Body of pancreas (tissue), 4 donors: ENCODE measurements at regions not wholly inside any gene's neighbourhood (a gene's known extent, or its start where the extent isn't known, plus 50 kb on each side); places are given as distances from the start of the nearest gene placed in this dataset.
"Not testable (repeated sequence)": the region's sequence is repeated elsewhere in the genome, so short reads cannot be mapped to it uniquely, and the experiment has no call there.

Experiments
- ATAC-seq: fragments of 150-250 bp; one replicate; pipeline ENCODE4 v1.9.1; 2016
- DNase-seq, 4 donors: peaks; one replicate each; pipeline ENCODE4 v3.0.0-alpha.2; 2019
- H3K27ac ChIP-seq, 4 donors: fragments of 200-600 bp; sonication (generic); 1 replicate in 3 of 4; 2 replicates in 1 of 4; pipeline versions ENCODE4 v1.5.1 to v1.6.1; 2016 to 2019; ENCODE audit warnings: mild to moderate bottlenecking in 1 of 4, mixed read lengths in 1 of 4, moderate library complexity in 1 of 4
- H3K27me3 ChIP-seq, 2 donors: fragments of 200-600 bp; sonication (generic); one replicate each; pipeline ENCODE4 v1.6.0; 2016; ENCODE audit warnings: mild to moderate bottlenecking in 1 of 2
- H3K36me3 ChIP-seq, 2 donors: fragments of 200-600 bp; sonication (generic); replicated peaks in 1 of 2; 2 replicates each; pipeline ENCODE4 v1.5.1; 2016; ENCODE audit warnings: low read depth in 2 of 2; ENCODE audit not compliant: insufficient read depth in 1 of 2
- H3K4me1 ChIP-seq: fragments of 200-600 bp; sonication (generic); one replicate; pipeline ENCODE4 v1.6.0; 2016
- H3K4me3 ChIP-seq, 2 donors: fragments of 200-600 bp; sonication (generic); 1 replicate in 1 of 2; 2 replicates in 1 of 2; pipeline ENCODE4 v1.5.1; 2016 to 2019
- H3K9me3 ChIP-seq, 3 donors: fragments of 200-600 bp; sonication (generic); 1 replicate in 2 of 3; 2 replicates in 1 of 3; pipeline ENCODE4 v1.5.1; 2016
- CTCF ChIP-seq, 7 experiments: fragments of 450-650 bp in 4 of 7; fragments of 200-600 bp in 3 of 7; sonication (generic) in 3 of 7; IDR thresholded peaks; one replicate each; pipeline ENCODE4 v1.5.1; 2016 to 2019; ENCODE audit warnings: antibody characterized with exemption in 7 of 7
- POLR2A ChIP-seq, 3 donors: fragments of 450-650 bp; IDR thresholded peaks; one replicate each; pipeline ENCODE4 v1.6.1; 2016; ENCODE audit warnings: antibody characterized with exemption in 3 of 3, mild to moderate bottlenecking in 2 of 3
- WGBS, 2 donors: methylation state at CpG; one replicate each; pipeline ENCODE4 v1.1.5; 2017; 5-methylcytosine and 5-hydroxymethylcytosine counted together
- intact Hi-C: fragments of 100-400 bp; cut with DNase I; formaldehyde crosslinking; loops from one replicate; pipeline ENCODE4 v1.15.1; 2023

- no peak overlapping the region for H3K27ac ChIP-seq
- TF ChIP-seq CTCF (IDR thresholded peaks at IDR 0.05) (no peak), POLR2A (IDR thresholded peaks at IDR 0.05) (no peak)
- no peak for DNase-seq
- H3K27me3 ChIP-seq = no peaks in the 10 kb centered on the region
- no peaks in the 10 kb centered on the region for H3K4me1 ChIP-seq
- H3K4me3 ChIP-seq = no peak overlapping the region
- intact Hi-C loops = no loop called here
- H3K9me3 ChIP-seq = no peaks in the 10 kb centered on the region
- 80 to 81% methylated on average over 4 of the region's 4 CpGs for WGBS, 2 donors
- no peak for ATAC-seq
- H3K36me3 ChIP-seq = no peaks in the 10 kb centered on the region
Measured at GRCh38 chr3:177803500-177803899, 606.2 kb upstream of the TBL1XR1 start.

- Histone ChIP-seq H3K9me3 (no peaks in the 10 kb centered on the region), H3K36me3 (no peaks in the 10 kb centered on the region), H3K4me1 (no peaks in the 10 kb centered on the region), H3K27me3 (no peaks in the 10 kb centered on the region), H3K4me3 (no peak overlapping the region), H3K27ac (no peak overlapping the region)
- intact Hi-C loops = no loop called here
- no peak for ATAC-seq
- no peak for DNase-seq
- 14 to 21% methylated on average over 3 of the region's 3 CpGs for WGBS, 2 donors
- TF ChIP-seq POLR2A (IDR thresholded peaks at IDR 0.05) (no peak), CTCF (IDR thresholded peaks at IDR 0.05) (no peak)
Measured at GRCh38 chr3:177804032-177804431, 606.8 kb upstream of the TBL1XR1 start.

- WGBS, 2 donors = 91 to 93% methylated on average over 9 of the region's 9 CpGs
- Histone ChIP-seq H3K27me3 (no peaks in the 10 kb centered on the region), H3K4me3 (no peak overlapping the region), H3K4me1 (no peaks in the 10 kb centered on the region), H3K9me3 (no peaks in the 10 kb centered on the region), H3K36me3 (no peaks in the 10 kb centered on the region), H3K27ac (no peak overlapping the region)
- TF ChIP-seq POLR2A (IDR thresholded peaks at IDR 0.05) = no peak
- no peak for TF ChIP-seq CTCF (IDR thresholded peaks at IDR 0.05)
- ATAC-seq (no peak), DNase-seq (no peak)
- intact Hi-C loops = no loop called here
Measured at GRCh38 chr3:177804646-177805045, 607.4 kb upstream of the TBL1XR1 start.

- Histone ChIP-seq H3K27ac (no peak overlapping the region), H3K9me3 (no peaks in the 10 kb centered on the region), H3K36me3 (no peaks in the 10 kb centered on the region), H3K4me1 (no peaks in the 10 kb centered on the region), H3K27me3 (no peaks in the 10 kb centered on the region), H3K4me3 (no peak overlapping the region)
- intact Hi-C loops = no loop called here
- DNase-seq = no peak
- no peak for ATAC-seq
- 86 to 92% methylated on average over 8 of the region's 8 CpGs for WGBS, 2 donors
- TF ChIP-seq POLR2A (IDR thresholded peaks at IDR 0.05) = no peak
- TF ChIP-seq CTCF (IDR thresholded peaks at IDR 0.05) = no peak
Measured at GRCh38 chr3:177807150-177807875, 610.0 kb upstream of the TBL1XR1 start.

GRCh38 chr3:177808928-177809478 is 611.7 kb upstream of the TBL1XR1 start:
- H3K27me3 ChIP-seq, H3K4me1 ChIP-seq, H3K9me3 ChIP-seq, H3K4me3 ChIP-seq, H3K36me3 ChIP-seq, ATAC-seq, intact Hi-C loops, H3K27ac ChIP-seq, DNase-seq: not testable (repeated sequence)
- 92 to 94% methylated on average over 10 to 22 of the region's 32 CpGs for WGBS, 2 donors
